Fibroblast of pulmonary artery (primary cell): ENCODE measurements at regions not wholly inside any gene's neighbourhood (a gene's known extent, or its start where the extent isn't known, plus 50 kb on each side); places are given as distances from the start of the nearest gene placed in this dataset.

ENCODE experiments used
- DNase-seq: peaks from one replicate; pipeline ENCODE4 v3.0.0-alpha.2; 2010; ENCODE audit warnings: low read depth
- H3K4me3 ChIP-seq: replicated peaks from 2 replicates; pipeline ENCODE4 v1.5.1; 2011; ENCODE audit warnings: low read depth, mild to moderate bottlenecking, control low read depth, low read length, moderate library complexity
- CTCF ChIP-seq: IDR thresholded peaks from 2 replicates; pipeline ENCODE4 v1.5.1; 2011; ENCODE audit warnings: mild to moderate bottlenecking, control low read depth, low read length, inconsistent platforms; ENCODE audit errors: missing control alignments

GRCh38 chr1:75062111-75062510 lies 72.1 kb upstream of the LHX8 start:
- no peak overlapping the region for H3K4me3 ChIP-seq
- TF ChIP-seq CTCF = no peak
- DNase-seq = no peak

GRCh38 chr1:75067975-75068374 lies 66.2 kb upstream of the LHX8 start:
- no peak for TF ChIP-seq CTCF
- no peak overlapping the region for H3K4me3 ChIP-seq
- no peak for DNase-seq

GRCh38 chr1:75074831-75075395 lies 59.3 kb upstream of the LHX8 start:
- no peak overlapping the region for H3K4me3 ChIP-seq
- DNase-seq = no peak
- TF ChIP-seq CTCF = no peak

GRCh38 chr1:75079538-75080290 lies 54.5 kb upstream of the LHX8 start:
- no peak for TF ChIP-seq CTCF
- no peak overlapping the region for H3K4me3 ChIP-seq
- DNase-seq = no peak

- no peak overlapping the region for H3K4me3 ChIP-seq
- TF ChIP-seq CTCF = no peak
- no peak for DNase-seq
Measured at GRCh38 chr1:75083223-75083622, 51.0 kb upstream of the LHX8 start.

GRCh38 chr1:75083848-75084514 lies 50.2 kb upstream of the LHX8 start:
- no peak for DNase-seq
- no peak for TF ChIP-seq CTCF
- no peak overlapping the region for H3K4me3 ChIP-seq
